GM23248 (cell line): ENCODE measurements at regions not wholly inside any gene's neighbourhood (a gene's known extent, or its start where the extent isn't known, plus 50 kb on each side); places are given as distances from the start of the nearest gene placed in this dataset.

Experiments
- DNase-seq: peaks from one replicate; pipeline ENCODE4 v3.0.0-alpha.2; 2015
- H2AFZ ChIP-seq: fragments of 200-600 bp; sonication (generic); 2 replicates; pipeline ENCODE4 v1.6.1; 2016; ENCODE audit warnings: antibody characterized with exemption
- H3F3A ChIP-seq: fragments of 200-600 bp; sonication (generic); 2 replicates; pipeline ENCODE4 v1.6.1; 2016; ENCODE audit warnings: mild to moderate bottlenecking, antibody characterized with exemption, mixed run types; ENCODE audit not compliant: insufficient read depth
- H3K27ac ChIP-seq: fragments of 200-600 bp; sonication (generic); 2 replicates; pipeline ENCODE4 v1.5.1; 2016; ENCODE audit warnings: mild to moderate bottlenecking
- H3K27me3 ChIP-seq: fragments of 200-600 bp; sonication (generic); replicated peaks from 2 replicates; pipeline ENCODE4 v1.6.1; 2016; ENCODE audit warnings: mild to moderate bottlenecking; ENCODE audit not compliant: insufficient read depth
- H3K36me3 ChIP-seq: fragments of 200-600 bp; sonication (generic); 2 replicates; pipeline ENCODE4 v1.6.1; 2016; ENCODE audit warnings: low read depth, mild to moderate bottlenecking
- H3K4me1 ChIP-seq: fragments of 200-600 bp; sonication (generic); 2 replicates; pipeline ENCODE4 v1.6.1; 2016; ENCODE audit warnings: mild to moderate bottlenecking; ENCODE audit not compliant: insufficient read depth
- H3K4me2 ChIP-seq: fragments of 200-600 bp; sonication (generic); one replicate; pipeline ENCODE4 v1.6.1; 2016; ENCODE audit warnings: mild to moderate bottlenecking; ENCODE audit not compliant: unreplicated experiment
- H3K4me3 ChIP-seq: fragments of 200-600 bp; sonication (generic); 2 replicates; pipeline ENCODE4 v1.5.1; 2016; ENCODE audit warnings: mild to moderate bottlenecking
- H3K79me2 ChIP-seq: fragments of 200-600 bp; sonication (generic); 2 replicates; pipeline ENCODE4 v1.6.1; 2016; ENCODE audit warnings: mild to moderate bottlenecking; ENCODE audit not compliant: insufficient read depth
- H3K9ac ChIP-seq: fragments of 200-600 bp; sonication (generic); 2 replicates; pipeline ENCODE4 v1.6.1; 2016; ENCODE audit warnings: mild to moderate bottlenecking
- H3K9me2 ChIP-seq: fragments of 200-600 bp; sonication (generic); 2 replicates; pipeline ENCODE4 v1.6.1; 2016; ENCODE audit warnings: mixed run types, mild to moderate bottlenecking, moderate library complexity; ENCODE audit not compliant: insufficient read depth
- H3K9me3 ChIP-seq: fragments of 200-600 bp; sonication (generic); one replicate; pipeline ENCODE4 v1.6.1; 2017; ENCODE audit warnings: low read depth
- H4K20me1 ChIP-seq: fragments of 200-600 bp; sonication (generic); 2 replicates; pipeline ENCODE4 v1.6.0; 2016; ENCODE audit not compliant: insufficient read depth
- EZH2 ChIP-seq: fragments of 200-600 bp; sonication (generic); IDR thresholded peaks from 2 replicates; pipeline ENCODE4 v1.6.1; 2018; ENCODE audit warnings: antibody characterized with exemption, mild to moderate bottlenecking; ENCODE audit not compliant: insufficient read depth, poor library complexity, severe bottlenecking
- EZH2phosphoT487 ChIP-seq: fragments of 200-600 bp; sonication (generic); IDR thresholded peaks from 2 replicates; pipeline ENCODE4 v1.6.1; 2018; ENCODE audit warnings: antibody characterized with exemption, moderate library complexity, mild to moderate bottlenecking, low read depth; ENCODE audit not compliant: insufficient read depth
- WGBS, 2 experiments: methylation state at CpG; one replicate each; pipeline ENCODE4 v1.1.6; 2015 to 2017; ENCODE audit warnings: low lambda C conversion rate in 2 of 2, low coverage in 1 of 2; ENCODE audit errors: missing lambda C conversion rate in 2 of 2; 5-methylcytosine and 5-hydroxymethylcytosine counted together
- in situ Hi-C: fragments of 300-500 bp; cut with MboI; formaldehyde crosslinking; loops from 2 replicates; pipeline ENCODE4 v1.15.0; 2020

- Histone ChIP-seq H3K36me3 (no peaks in the 10 kb centered on the region), H3K79me2 (no peaks in the 10 kb centered on the region), H3K4me1 (no peaks in the 10 kb centered on the region), H3K9ac (no peak overlapping the region), H3K9me3 (no peaks in the 10 kb centered on the region), H3K27me3 (no peaks in the 10 kb centered on the region), H3F3A (no peaks in the 10 kb centered on the region), H4K20me1 (no peaks in the 10 kb centered on the region), H3K4me3 (no peak overlapping the region), H3K9me2 (no peaks in the 10 kb centered on the region), H2AFZ (no peak overlapping the region), H3K4me2 (no peak overlapping the region), H3K27ac (no peak overlapping the region)
- TF ChIP-seq EZH2phosphoT487, result no peak
- no peak for TF ChIP-seq EZH2
- WGBS, 2 experiments, result 39 to 41% methylated on average over 2 of the region's 2 CpGs
- no peak for DNase-seq
- in situ Hi-C loops, result no loop called here
Observed at GRCh38 chr4:23504083-23504482, 385.8 kb downstream of the PPARGC1A start.

GRCh38 chr4:23500894-23501449 is 388.9 kb downstream of the PPARGC1A start:
- in situ Hi-C loops, result no loop called here
- DNase-seq, result no peak
- Histone ChIP-seq H2AFZ (no peak overlapping the region), H3K4me3 (no peak overlapping the region), H3K4me1 (no peaks in the 10 kb centered on the region), H3K36me3 (no peaks in the 10 kb centered on the region), H3K9me2 (no peaks in the 10 kb centered on the region), H3F3A (no peaks in the 10 kb centered on the region), H3K9me3 (no peaks in the 10 kb centered on the region), H3K9ac (no peak overlapping the region), H3K79me2 (no peaks in the 10 kb centered on the region), H3K4me2 (no peak overlapping the region), H3K27me3 (no peaks in the 10 kb centered on the region), H3K27ac (no peak overlapping the region), H4K20me1 (no peaks in the 10 kb centered on the region)
- TF ChIP-seq EZH2 (no peak), EZH2phosphoT487 (no peak)
- WGBS, 2 experiments, result 1 to 2% methylated on average over 3 of the region's 3 CpGs

- no peak for DNase-seq
- in situ Hi-C loops, result no loop called here
Observed at GRCh38 chr4:23485801-23486200, 404.0 kb downstream of the PPARGC1A start.

DNA sequence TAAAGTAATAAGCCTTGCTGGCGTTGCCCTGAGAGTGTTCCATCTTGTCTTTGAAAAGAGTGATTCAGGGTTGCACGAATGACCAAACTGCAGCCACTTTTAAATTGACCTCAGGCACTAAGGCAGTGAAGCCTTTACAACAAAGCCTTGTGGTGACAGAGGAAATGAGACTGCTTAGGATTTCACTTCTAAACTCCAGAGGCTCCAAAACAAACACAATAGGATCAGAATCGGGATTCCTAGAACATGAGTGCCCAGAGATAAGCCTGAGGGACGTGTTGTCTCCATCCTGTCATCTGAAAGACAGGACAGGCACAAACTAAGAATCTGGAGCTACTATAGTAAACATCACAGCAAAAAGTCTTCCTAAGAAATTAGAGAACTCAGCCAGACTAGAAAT is 405.2 kb downstream of the PPARGC1A start:
- Histone ChIP-seq H3K9ac (no peak overlapping the region), H3K27me3 (no peaks in the 10 kb centered on the region), H3K79me2 (no peaks in the 10 kb centered on the region), H2AFZ (no peak overlapping the region), H3K36me3 (no peaks in the 10 kb centered on the region), H3K4me2 (no peak overlapping the region), H3K9me3 (no peaks in the 10 kb centered on the region), H3K4me3 (no peak overlapping the region), H3K4me1 (no peaks in the 10 kb centered on the region), H4K20me1 (no peaks in the 10 kb centered on the region), H3F3A (no peaks in the 10 kb centered on the region), H3K9me2 (no peaks in the 10 kb centered on the region), H3K27ac (no peak overlapping the region)
- WGBS, 2 experiments, result 2 to 6% methylated on average over 4 of the region's 4 CpGs
- in situ Hi-C loops, result no loop called here
- TF ChIP-seq EZH2phosphoT487, result no peak
- no peak for TF ChIP-seq EZH2
- no peak for DNase-seq

More at GRCh38 chr4:23485801-23486200, 404.0 kb downstream of the PPARGC1A start:
- Histone ChIP-seq H3K9me3 (no peaks in the 10 kb centered on the region), H3K9me2 (no peaks in the 10 kb centered on the region), H3K9ac (no peak overlapping the region), H4K20me1 (no peaks in the 10 kb centered on the region), H3K79me2 (no peaks in the 10 kb centered on the region), H3F3A (no peaks in the 10 kb centered on the region), H3K4me3 (no peak overlapping the region), H3K36me3 (no peaks in the 10 kb centered on the region), H2AFZ (no peak overlapping the region), H3K4me1 (no peaks in the 10 kb centered on the region), H3K4me2 (no peak overlapping the region), H3K27ac (no peak overlapping the region), H3K27me3 (no peaks in the 10 kb centered on the region)
- TF ChIP-seq EZH2phosphoT487 (no peak), EZH2 (no peak)

GRCh38 chr4:23483320-23483960 is 406.4 kb downstream of the PPARGC1A start:
- no peak overlapping the region for H3K9ac ChIP-seq
- no peak overlapping the region for H3K4me3 ChIP-seq
- no peaks in the 10 kb centered on the region for H4K20me1 ChIP-seq
- no peak overlapping the region for H2AFZ ChIP-seq
- no peaks in the 10 kb centered on the region for H3K9me2 ChIP-seq
- TF ChIP-seq EZH2phosphoT487 (no peak), EZH2 (no peak)
- H3K4me1 ChIP-seq, result no peaks in the 10 kb centered on the region
- no peaks in the 10 kb centered on the region for H3F3A ChIP-seq
- in situ Hi-C loops, result no loop called here
- no peak overlapping the region for H3K27ac ChIP-seq
- H3K9me3 ChIP-seq, result no peaks in the 10 kb centered on the region
- H3K36me3 ChIP-seq, result no peaks in the 10 kb centered on the region
- H3K79me2 ChIP-seq, result no peaks in the 10 kb centered on the region
- no peak overlapping the region for H3K4me2 ChIP-seq
- 10 to 14% methylated on average over 5 of the region's 5 CpGs for WGBS, 2 experiments
- DNase-seq, result no peak
- no peaks in the 10 kb centered on the region for H3K27me3 ChIP-seq
